Progenitor cell of endocrine pancreas (in vitro differentiated cells): ENCODE measurements at regions not wholly inside any gene's neighbourhood (a gene's known extent, or its start where the extent isn't known, plus 50 kb on each side); places are given as distances from the start of the nearest gene placed in this dataset.

Experiments
- DNase-seq: peaks from one replicate; pipeline ENCODE4 v3.0.0; 2021; ENCODE audit warnings: low spot score; ENCODE audit not compliant: unreplicated experiment
- H3K27ac Mint-ChIP-seq: 2 replicates; pipeline ENCODE4 v1.8.0; 2021; ENCODE audit warnings: mild to moderate bottlenecking, moderate library complexity, mixed read lengths
- H3K27me3 Mint-ChIP-seq: 2 replicates; pipeline ENCODE4 v1.8.0; 2021; ENCODE audit warnings: mixed read lengths
- H3K36me3 Mint-ChIP-seq: 2 replicates; pipeline ENCODE4 v1.8.0; 2022; ENCODE audit warnings: mixed read lengths; ENCODE audit not compliant: insufficient read depth
- H3K4me1 Mint-ChIP-seq: 2 replicates; pipeline ENCODE4 v1.8.0; 2021; ENCODE audit warnings: low read depth, mixed read lengths
- H3K4me3 Mint-ChIP-seq: 2 replicates; pipeline ENCODE4 v1.8.0; 2021; ENCODE audit warnings: low read depth, mild to moderate bottlenecking, moderate library complexity, mixed read lengths
- H3K9me3 Mint-ChIP-seq: 2 replicates; pipeline ENCODE4 v1.8.0; 2021; ENCODE audit warnings: low read depth, mixed read lengths
- TF ChIP-seq, protein P1 (sequence below): fragments of 200-600 bp; sonication (generic); IDR thresholded peaks from one replicate; pipeline ENCODE4 v1.5.0; 2021; ENCODE audit warnings: antibody characterized with exemption, mild to moderate bottlenecking; ENCODE audit not compliant: unreplicated experiment

DNA sequence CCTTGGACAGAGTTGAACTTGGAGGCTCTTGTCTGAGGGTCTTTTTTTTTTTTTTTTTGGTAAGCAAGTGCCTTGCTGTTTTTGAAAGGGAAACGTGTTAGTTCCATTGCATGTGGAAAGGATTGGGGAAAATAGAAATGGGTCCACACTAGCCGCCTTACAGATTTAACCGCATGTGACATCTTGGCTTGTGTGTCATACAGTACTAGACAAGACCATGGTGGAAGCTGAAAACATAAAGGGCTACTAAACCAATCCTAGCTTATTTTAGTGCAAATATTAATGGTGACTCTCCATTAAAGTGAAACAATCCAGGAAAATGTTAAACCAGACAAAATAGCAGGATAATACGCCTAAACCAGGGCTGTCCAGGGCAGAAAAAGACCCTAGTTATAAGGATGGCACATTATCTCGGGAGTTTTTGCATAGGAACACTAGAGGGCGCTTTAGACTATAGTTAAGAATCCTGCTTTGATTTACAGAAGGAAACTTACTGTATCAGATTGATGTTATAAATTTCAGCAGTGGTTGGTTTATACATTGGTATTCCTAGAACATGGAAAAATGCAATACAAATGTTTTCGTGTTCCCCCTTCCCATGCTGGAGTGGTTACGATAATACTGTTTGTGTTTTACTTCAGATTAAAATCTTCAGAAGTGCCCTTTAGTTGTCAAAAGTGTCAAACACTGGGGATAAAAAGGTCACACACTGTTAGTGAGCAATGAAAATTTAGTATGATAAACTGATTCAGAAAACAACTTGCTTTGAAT, 59.8 kb upstream of the DEK start:
- Mint-ChIP-seq H3K4me1 (no peaks in the 10 kb centered on the region), H3K36me3 (no peaks in the 10 kb centered on the region), H3K27me3 (peaks cover 3% of the 10 kb centered on the region), H3K27ac (no peak overlapping the region), H3K9me3 (no peaks in the 10 kb centered on the region), H3K4me3 (no peak overlapping the region)
- TF ChIP-seq, protein P1, sequence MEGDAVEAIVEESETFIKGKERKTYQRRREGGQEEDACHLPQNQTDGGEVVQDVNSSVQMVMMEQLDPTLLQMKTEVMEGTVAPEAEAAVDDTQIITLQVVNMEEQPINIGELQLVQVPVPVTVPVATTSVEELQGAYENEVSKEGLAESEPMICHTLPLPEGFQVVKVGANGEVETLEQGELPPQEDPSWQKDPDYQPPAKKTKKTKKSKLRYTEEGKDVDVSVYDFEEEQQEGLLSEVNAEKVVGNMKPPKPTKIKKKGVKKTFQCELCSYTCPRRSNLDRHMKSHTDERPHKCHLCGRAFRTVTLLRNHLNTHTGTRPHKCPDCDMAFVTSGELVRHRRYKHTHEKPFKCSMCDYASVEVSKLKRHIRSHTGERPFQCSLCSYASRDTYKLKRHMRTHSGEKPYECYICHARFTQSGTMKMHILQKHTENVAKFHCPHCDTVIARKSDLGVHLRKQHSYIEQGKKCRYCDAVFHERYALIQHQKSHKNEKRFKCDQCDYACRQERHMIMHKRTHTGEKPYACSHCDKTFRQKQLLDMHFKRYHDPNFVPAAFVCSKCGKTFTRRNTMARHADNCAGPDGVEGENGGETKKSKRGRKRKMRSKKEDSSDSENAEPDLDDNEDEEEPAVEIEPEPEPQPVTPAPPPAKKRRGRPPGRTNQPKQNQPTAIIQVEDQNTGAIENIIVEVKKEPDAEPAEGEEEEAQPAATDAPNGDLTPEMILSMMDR = peak; percentile 82
- no peak for DNase-seq

DNA sequence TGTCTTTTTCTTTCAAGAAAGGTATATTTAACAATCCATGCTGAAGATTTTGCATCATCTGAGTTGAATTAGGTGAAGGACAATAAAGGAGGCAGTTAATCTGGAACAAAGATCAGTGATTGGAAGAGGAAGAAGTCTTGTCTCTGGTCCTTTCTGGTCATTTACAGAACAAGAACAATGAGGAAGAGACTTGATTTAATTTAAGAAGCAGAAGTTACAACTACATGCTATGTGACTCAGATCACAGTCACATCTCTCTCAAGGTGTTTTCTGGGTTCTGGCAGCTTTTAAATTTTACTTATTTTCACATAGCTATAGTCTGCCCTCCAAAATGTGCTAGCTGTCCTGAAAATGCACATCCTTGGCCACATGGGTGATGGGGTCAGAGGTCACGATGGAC, 53.5 kb upstream of the DEK start:
- Mint-ChIP-seq H3K9me3 (no peaks in the 10 kb centered on the region), H3K4me3 (no peak overlapping the region), H3K36me3 (no peaks in the 10 kb centered on the region), H3K27me3 (no peaks in the 10 kb centered on the region), H3K4me1 (no peaks in the 10 kb centered on the region), H3K27ac (no peak overlapping the region)
- DNase-seq = no peak
- TF ChIP-seq, protein P1 = no peak

DNA sequence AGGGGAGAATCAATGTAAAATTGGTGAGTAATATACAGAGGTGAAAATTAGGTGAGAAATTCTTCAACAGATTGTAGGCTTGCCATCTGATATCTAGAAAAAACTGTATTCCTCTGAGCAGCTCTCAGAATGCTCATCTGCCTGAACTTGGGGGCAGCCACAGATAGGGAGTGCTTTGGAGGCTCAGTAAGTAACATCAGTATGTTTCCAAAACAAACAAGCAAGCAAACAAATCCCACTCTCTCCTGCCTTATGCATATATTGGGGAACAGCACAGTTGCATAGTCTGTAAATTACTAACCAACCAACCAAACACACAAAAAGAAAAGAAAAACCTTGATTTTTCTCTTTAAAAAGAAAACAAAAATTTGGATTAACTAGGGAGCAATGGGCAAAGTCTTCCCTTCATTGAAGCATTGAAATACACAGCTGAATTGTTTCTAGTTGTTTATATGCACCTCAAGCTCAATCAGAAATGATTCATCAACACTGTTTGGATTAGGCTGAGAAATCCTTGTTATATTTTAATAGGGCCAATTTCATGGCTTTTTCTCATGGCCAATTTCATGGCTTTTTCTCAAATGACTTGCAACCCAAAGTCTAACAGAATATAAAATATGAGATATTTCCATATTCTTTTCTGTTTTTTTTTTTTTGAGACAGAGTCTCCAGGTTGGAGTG, 50.1 kb upstream of the DEK start:
- TF ChIP-seq, protein P1 = no peak
- no peak for DNase-seq
- Mint-ChIP-seq H3K9me3 (peaks cover 2% of the 10 kb centered on the region), H3K4me3 (no peak overlapping the region), H3K4me1 (no peaks in the 10 kb centered on the region), H3K36me3 (no peaks in the 10 kb centered on the region), H3K27me3 (no peaks in the 10 kb centered on the region), H3K27ac (no peak overlapping the region)
